ENCODE measurements at regions not wholly inside any gene's neighbourhood (a gene's known extent, or its start where the extent isn't known, plus 50 kb on each side); places are given as distances from the start of the nearest gene placed in this dataset.

DNA sequence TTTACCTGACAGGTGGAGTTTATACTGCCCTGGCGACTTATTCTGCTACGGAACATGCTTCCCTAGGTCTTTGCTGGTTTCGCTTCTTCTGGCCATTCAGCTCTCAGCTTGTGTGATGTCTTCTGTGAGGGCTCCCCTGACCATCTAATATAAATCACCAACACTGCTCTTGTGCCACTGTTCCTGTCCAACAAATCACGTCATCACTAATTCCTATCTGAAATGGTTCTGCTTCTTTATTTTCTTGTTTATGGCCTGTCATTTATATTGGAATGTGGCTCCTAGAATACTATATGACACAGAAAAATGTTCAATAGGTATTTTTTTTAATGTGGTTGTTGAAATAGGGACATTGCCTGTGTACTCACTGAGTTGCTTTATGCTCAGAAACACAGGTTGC lies 171.5 kb downstream of the CD8B2 start:
- TF ChIP-seq EP300 (IDR thresholded peaks at IDR 0.05) (no peak), POLR2A (IDR thresholded peaks at IDR 0.05) (no peak)
- TF ChIP-seq, protein P1, sequence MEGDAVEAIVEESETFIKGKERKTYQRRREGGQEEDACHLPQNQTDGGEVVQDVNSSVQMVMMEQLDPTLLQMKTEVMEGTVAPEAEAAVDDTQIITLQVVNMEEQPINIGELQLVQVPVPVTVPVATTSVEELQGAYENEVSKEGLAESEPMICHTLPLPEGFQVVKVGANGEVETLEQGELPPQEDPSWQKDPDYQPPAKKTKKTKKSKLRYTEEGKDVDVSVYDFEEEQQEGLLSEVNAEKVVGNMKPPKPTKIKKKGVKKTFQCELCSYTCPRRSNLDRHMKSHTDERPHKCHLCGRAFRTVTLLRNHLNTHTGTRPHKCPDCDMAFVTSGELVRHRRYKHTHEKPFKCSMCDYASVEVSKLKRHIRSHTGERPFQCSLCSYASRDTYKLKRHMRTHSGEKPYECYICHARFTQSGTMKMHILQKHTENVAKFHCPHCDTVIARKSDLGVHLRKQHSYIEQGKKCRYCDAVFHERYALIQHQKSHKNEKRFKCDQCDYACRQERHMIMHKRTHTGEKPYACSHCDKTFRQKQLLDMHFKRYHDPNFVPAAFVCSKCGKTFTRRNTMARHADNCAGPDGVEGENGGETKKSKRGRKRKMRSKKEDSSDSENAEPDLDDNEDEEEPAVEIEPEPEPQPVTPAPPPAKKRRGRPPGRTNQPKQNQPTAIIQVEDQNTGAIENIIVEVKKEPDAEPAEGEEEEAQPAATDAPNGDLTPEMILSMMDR (IDR thresholded peaks at IDR 0.05): no peak
- WGBS, 3 donors: 85 to 87% (median 85%) methylated on average over 4 of the region's 4 CpGs
- intact Hi-C loops (cut with DNase I): no loop called here

DNA sequence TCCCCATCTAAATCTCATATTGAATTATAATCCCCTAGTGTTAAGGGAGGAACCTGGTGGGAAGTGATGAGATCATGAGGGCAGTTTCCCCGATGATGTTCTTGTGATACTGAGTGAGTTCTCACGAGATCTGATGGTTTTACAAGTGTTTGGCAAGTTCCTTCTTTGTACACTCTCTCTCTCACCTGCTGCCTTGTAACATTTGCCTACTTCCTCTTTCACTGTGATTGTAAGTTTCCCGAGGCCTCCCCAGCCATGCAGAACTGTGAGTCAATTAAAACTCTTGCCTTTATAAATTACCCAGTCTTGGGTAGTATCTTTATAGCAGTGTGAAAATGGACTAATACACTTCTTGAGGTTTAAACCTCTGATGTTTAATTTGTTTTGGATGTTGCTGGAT lies 177.5 kb downstream of the CD8B2 start:
- TF ChIP-seq POLR2A (IDR thresholded peaks at IDR 0.05) (no peak), EP300 (IDR thresholded peaks at IDR 0.05) (no peak)
- TF ChIP-seq, protein P1 (IDR thresholded peaks at IDR 0.05): no peak
- Histone ChIP-seq H3K36me3 (no peaks in the 10 kb centered on the region), H3K9me3 (no peaks in the 10 kb centered on the region), H3K4me3 (no peak overlapping the region), H3K27ac (no peak overlapping the region), H3K4me1 (ENCODE audit: insufficient read depth) (no peaks in the 10 kb centered on the region), H3K27me3 (no peaks in the 10 kb centered on the region)
- intact Hi-C loops (cut with DNase I): no loop called here
- WGBS, 3 donors: 76 to 80% (median 77%) methylated on average over 3 of the region's 3 CpGs
- DNase-seq: no peak

More for the DNA sequence above, 171.5 kb downstream of the CD8B2 start:
- no peak for DNase-seq
- H3K27me3 ChIP-seq: no peaks in the 10 kb centered on the region
- no peak overlapping the region for H3K4me3 ChIP-seq
- H3K27ac ChIP-seq: no peak overlapping the region
- H3K36me3 ChIP-seq: no peaks in the 10 kb centered on the region
- H3K4me1 ChIP-seq (ENCODE audit: insufficient read depth): no peaks in the 10 kb centered on the region
- H3K9me3 ChIP-seq: no peaks in the 10 kb centered on the region

DNA sequence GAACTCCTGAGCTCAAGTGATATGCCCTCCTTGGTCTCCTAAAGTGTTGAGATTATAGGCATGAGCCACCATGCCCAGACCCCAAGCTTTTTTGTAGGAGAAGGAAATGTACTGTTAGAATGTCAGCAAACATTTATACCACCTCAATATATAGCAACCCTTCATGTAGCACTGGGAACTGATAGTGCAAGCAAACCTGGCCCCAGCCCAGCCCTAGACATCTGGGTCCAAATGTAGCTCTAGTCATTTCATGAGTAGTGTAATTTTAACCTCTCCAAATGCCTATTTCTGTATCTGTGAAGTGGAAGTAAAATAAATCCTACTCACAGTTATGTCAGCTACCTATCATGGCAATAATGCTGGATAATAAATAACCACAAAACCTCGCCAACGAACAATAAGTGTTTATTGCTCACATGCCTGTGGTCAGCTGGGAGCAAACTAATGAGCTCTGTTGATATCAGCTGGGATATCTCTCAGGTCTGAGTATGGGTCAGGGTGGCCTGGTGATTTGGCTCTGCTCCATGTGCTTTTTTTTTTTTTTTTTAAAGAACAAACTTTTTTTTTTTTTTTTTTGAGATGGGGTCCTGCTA lies 180.4 kb downstream of the CD8B2 start:
- no peak for DNase-seq
- H3K4me3 ChIP-seq: no peak overlapping the region
- intact Hi-C loops (cut with DNase I): no loop called here

DNA sequence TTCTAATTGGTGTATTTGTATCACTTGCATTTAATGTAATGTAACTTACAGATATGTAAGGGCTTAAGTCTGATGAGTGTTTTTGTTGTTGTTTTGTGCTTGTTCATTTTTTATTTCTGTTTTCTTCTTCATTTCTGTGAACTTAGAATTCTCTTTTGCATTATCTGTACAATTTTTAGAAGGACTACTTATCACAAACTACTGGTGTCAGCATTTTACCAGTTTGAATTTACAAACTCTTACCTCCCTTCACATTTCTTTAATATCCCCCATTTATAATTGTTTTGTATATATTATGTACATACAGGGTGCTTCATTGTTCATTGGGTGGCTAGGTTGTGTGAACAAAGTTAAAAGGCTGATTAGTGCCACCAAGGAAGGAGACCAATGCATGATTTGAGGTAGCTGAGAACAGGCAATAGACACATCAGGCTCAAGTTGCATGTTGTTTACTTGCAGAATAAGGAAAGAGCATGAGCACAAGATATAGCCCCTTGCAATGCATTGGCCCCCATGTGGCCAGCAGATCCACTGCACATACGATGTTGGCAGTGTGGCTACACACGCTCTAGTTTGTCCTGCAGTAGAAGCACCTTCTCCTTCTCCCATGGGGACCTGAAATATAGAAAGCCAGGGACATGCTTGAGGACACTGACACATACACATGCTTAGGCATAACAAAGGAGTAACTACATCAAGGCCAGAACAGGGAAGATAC lies 198.2 kb downstream of the CD8B2 start:
- H3K36me3 ChIP-seq: no peaks in the 10 kb centered on the region
- intact Hi-C loops (cut with DNase I): no loop called here
- TF ChIP-seq EP300 (IDR thresholded peaks at IDR 0.05): no peak
- TF ChIP-seq POLR2A (IDR thresholded peaks at IDR 0.05): no peak
- TF ChIP-seq, protein P1 (IDR thresholded peaks at IDR 0.05): no peak
- no peak overlapping the region for H3K27ac ChIP-seq
- peaks cover 0 to 3% of the 10 kb centered on the region in 2 donors for H3K9me3 ChIP-seq
- no peaks in the 10 kb centered on the region for H3K27me3 ChIP-seq
- no peak overlapping the region for H3K4me3 ChIP-seq
- H3K4me1 ChIP-seq (ENCODE audit: insufficient read depth): no peaks in the 10 kb centered on the region
- DNase-seq: no peak
- WGBS, 3 donors: 86 to 96% (median 94%) methylated on average over 2 of the region's 2 CpGs

More for the DNA sequence above, 180.4 kb downstream of the CD8B2 start:
- H3K27ac ChIP-seq: no peak overlapping the region
- H3K9me3 ChIP-seq: no peaks in the 10 kb centered on the region
- TF ChIP-seq, protein P1 (IDR thresholded peaks at IDR 0.05): no peak
- TF ChIP-seq POLR2A (IDR thresholded peaks at IDR 0.05): no peak
- no peak for TF ChIP-seq EP300 (IDR thresholded peaks at IDR 0.05)
- WGBS, 3 donors: 77 to 95% (median 92%) methylated on average over 2 of the region's 2 CpGs
- H3K4me1 ChIP-seq (ENCODE audit: insufficient read depth): no peaks in the 10 kb centered on the region
- no peaks in the 10 kb centered on the region for H3K27me3 ChIP-seq
- no peaks in the 10 kb centered on the region for H3K36me3 ChIP-seq
